ENCODE measurements at regions not wholly inside any gene's neighbourhood (a gene's known extent, or its start where the extent isn't known, plus 50 kb on each side); places are given as distances from the start of the nearest gene placed in this dataset.
A peak's percentile ranks its signal among the peaks of the same experiment; 100 is the strongest.

- H3K36me3 Mint-ChIP-seq (ENCODE audit: low read depth), result no peaks in the 10 kb centered on the region
- TF ChIP-seq, protein P1, sequence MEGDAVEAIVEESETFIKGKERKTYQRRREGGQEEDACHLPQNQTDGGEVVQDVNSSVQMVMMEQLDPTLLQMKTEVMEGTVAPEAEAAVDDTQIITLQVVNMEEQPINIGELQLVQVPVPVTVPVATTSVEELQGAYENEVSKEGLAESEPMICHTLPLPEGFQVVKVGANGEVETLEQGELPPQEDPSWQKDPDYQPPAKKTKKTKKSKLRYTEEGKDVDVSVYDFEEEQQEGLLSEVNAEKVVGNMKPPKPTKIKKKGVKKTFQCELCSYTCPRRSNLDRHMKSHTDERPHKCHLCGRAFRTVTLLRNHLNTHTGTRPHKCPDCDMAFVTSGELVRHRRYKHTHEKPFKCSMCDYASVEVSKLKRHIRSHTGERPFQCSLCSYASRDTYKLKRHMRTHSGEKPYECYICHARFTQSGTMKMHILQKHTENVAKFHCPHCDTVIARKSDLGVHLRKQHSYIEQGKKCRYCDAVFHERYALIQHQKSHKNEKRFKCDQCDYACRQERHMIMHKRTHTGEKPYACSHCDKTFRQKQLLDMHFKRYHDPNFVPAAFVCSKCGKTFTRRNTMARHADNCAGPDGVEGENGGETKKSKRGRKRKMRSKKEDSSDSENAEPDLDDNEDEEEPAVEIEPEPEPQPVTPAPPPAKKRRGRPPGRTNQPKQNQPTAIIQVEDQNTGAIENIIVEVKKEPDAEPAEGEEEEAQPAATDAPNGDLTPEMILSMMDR (IDR thresholded peaks at IDR 0.05), result no peak
- H3K27ac Mint-ChIP-seq, result no peak overlapping the region
- no peaks in the 10 kb centered on the region for H3K4me1 Mint-ChIP-seq
- no peak for DNase-seq
- H3K4me3 Mint-ChIP-seq, result no peak overlapping the region
- no peaks in the 10 kb centered on the region for H3K27me3 Mint-ChIP-seq (ENCODE audit: low read depth, poor library complexity)
- H3K9me3 Mint-ChIP-seq, result no peaks in the 10 kb centered on the region
These were observed 56.8 kb downstream of the IZUMO3 start for GRCh38 chr9:24488896-24489295.

DNA sequence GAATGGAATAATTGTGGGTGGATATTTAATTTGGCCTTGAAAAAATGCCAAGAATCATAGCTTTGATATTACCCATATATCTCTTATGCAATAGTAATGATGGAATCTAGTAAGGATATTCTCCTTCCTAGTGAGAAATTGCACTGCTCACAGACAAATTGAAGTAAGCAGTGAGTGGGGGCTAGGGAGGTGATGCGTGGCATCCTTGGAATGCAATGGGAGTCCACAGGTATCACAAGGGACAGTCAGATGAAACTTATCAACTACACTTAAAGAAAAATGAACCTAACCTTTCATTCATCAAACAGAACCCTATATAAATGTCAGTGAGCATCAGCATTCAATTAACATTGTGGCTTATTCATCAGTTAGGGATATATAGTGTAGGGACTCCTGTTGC is 57.8 kb downstream of the IZUMO3 start:
- TF ChIP-seq, protein P1 (IDR thresholded peaks at IDR 0.05), result no peak
- no peaks in the 10 kb centered on the region for H3K4me1 Mint-ChIP-seq
- no peaks in the 10 kb centered on the region for H3K9me3 Mint-ChIP-seq
- H3K27ac Mint-ChIP-seq, result no peak overlapping the region
- no peak for DNase-seq
- no peak overlapping the region for H3K4me3 Mint-ChIP-seq
- no peaks in the 10 kb centered on the region for H3K36me3 Mint-ChIP-seq (ENCODE audit: low read depth)
- no peaks in the 10 kb centered on the region for H3K27me3 Mint-ChIP-seq (ENCODE audit: low read depth, poor library complexity)

DNA sequence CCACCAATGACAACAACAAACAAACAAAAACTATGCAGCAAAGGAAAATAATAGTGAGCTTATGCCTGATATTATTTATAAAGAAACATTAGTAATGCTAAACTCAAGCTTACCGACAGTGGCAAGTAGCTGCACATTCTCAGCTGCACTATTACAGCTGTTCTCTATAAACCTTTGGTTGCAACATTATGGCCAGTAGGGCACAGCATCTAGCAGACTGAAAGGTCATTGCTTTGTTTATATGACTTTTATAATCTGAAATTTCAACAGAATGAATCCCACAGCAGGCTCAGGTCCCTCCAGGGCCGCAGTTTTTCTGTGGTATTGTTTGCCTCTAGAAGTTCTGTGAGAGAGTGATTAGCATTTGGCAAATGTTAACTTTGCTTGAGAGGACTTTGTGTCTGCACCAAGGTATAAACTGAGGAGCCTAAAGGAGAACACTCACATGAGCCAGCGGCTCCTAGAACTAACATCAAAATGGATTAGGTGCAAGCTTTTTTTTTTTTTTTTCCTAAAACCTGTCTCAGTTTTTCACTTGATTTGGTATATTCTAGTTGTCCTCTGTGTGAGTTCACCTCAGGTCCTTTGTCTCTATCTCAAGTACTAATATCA is 58.3 kb downstream of the IZUMO3 start:
- Mint-ChIP-seq H3K4me1 (no peaks in the 10 kb centered on the region), H3K27me3 (ENCODE audit: low read depth, poor library complexity) (no peaks in the 10 kb centered on the region), H3K9me3 (no peaks in the 10 kb centered on the region), H3K27ac (no peak overlapping the region), H3K4me3 (no peak overlapping the region), H3K36me3 (ENCODE audit: low read depth) (no peaks in the 10 kb centered on the region)
- DNase-seq, result no peak
- TF ChIP-seq, protein P1 (IDR thresholded peaks at IDR 0.05), result no peak

DNA sequence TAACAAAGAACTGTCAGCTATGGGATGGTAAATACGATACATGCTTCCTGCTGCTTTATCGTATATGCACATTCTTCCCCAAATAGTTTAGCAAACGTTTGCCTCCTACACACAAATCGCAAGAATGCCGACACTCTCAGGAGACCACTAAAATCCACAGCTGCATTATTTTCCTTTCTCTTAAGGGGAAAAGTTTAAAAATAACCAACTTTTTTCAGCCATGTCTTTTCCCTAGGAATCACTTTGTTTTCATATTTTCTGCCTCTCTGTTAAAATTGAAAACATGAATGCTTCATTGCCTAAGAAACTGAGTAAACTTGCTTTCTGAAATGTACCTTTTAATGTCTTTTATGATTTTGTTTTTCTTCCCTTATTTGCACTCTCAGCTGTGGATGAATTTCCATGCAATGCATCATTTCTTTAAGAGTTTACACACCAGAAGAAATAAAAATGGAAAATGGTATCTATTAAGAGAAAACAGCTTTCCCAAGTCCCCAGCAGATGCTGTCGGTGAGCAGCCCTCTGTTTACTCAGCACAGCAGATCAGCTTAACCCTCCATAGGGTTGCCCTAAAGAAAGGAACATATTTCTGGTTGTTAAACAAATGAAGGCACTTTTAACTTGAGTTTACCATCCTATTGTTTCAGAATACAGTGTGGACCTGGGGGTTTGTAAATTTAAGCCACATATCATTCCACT is 66.2 kb downstream of the IZUMO3 start:
- H3K27me3 Mint-ChIP-seq (ENCODE audit: low read depth, poor library complexity), result no peaks in the 10 kb centered on the region
- no peaks in the 10 kb centered on the region for H3K9me3 Mint-ChIP-seq
- no peak overlapping the region for H3K4me3 Mint-ChIP-seq
- peak overlapping the region; percentile 27 for H3K27ac Mint-ChIP-seq
- peaks cover 8% of the 10 kb centered on the region for H3K4me1 Mint-ChIP-seq
- no peaks in the 10 kb centered on the region for H3K36me3 Mint-ChIP-seq (ENCODE audit: low read depth)
- DNase-seq, result no peak
- TF ChIP-seq, protein P1 (IDR thresholded peaks at IDR 0.05), result no peak

GRCh38 chr9:24464319-24464951 is 81.3 kb downstream of the IZUMO3 start:
- peaks cover 9% of the 10 kb centered on the region for H3K4me1 Mint-ChIP-seq
- H3K36me3 Mint-ChIP-seq (ENCODE audit: low read depth), result no peaks in the 10 kb centered on the region
- DNase-seq, result no peak
- H3K27me3 Mint-ChIP-seq (ENCODE audit: low read depth, poor library complexity), result no peaks in the 10 kb centered on the region
- H3K4me3 Mint-ChIP-seq, result no peak overlapping the region
- peak overlapping the region; percentile 73 for H3K27ac Mint-ChIP-seq
- H3K9me3 Mint-ChIP-seq, result no peaks in the 10 kb centered on the region
- TF ChIP-seq, protein P1 (IDR thresholded peaks at IDR 0.05), result no peak
